Keratinocyte (primary cell): ENCODE measurements at regions not wholly inside any gene's neighbourhood (a gene's known extent, or its start where the extent isn't known, plus 50 kb on each side); places are given as distances from the start of the nearest gene placed in this dataset.

Experiments
- EZH2 ChIP-seq: IDR thresholded peaks from one replicate; pipeline ENCODE4 v1.6.1; 2012; ENCODE audit warnings: inconsistent platforms, mild to moderate bottlenecking, low read length, moderate library complexity
- TF ChIP-seq, protein P1 (sequence below), 3 experiments: IDR thresholded peaks in 1 of 3; conservative IDR thresholded peaks in 1 of 3; optimal IDR thresholded peaks in 1 of 3; 2 replicates in 2 of 3; 3 replicates in 1 of 3; pipeline versions ENCODE3 to v1.5.1; 2011; ENCODE audit warnings: low read length in 3 of 3, mild to moderate bottlenecking in 3 of 3, moderate library complexity in 2 of 3, control low read depth in 1 of 3, inconsistent platforms in 1 of 3; ENCODE audit not compliant: insufficient read depth in 2 of 3; ENCODE audit errors: extremely low read depth in 1 of 3

DNA sequence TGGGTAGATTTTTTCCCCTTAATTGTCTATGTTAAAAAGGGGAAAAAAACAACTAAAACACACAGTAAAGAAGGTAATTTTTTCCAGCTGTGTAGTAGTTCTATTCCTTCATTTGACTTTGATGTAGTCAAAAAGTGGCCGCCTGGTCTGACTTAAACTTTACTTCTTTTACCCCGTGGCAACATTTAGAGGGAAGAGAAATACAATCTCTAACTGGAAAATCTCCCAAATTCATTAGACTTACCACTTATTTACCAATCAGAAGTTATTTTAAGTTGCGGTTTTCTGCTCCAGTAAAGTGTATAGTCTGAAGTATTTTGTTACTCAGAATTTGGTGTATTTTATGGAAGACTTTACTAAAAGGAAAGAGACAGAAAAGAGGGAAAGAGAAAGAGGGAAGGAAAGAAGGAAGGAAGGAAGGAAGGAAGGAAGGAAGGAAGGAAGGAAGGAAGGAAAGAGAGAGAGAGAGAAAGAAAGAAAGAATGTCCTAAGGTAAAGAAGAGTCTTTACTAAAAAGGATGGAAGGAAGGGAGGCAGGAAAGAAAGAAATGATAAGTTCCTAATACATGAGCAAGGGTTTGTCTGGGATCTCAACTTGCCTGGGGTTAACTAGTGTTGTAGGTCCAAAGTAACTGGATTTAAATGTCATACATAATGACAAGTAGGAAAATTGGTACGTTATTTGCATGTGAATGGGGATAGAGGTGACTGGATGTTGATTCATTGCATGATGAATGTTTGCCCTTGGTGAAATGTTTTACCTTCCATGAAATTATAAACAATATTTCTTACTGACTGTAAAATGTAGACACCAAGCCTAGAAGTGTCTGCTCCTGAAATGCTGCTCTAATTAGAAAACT is 135.1 kb downstream of the SAMD5 start:
- TF ChIP-seq, protein P1, sequence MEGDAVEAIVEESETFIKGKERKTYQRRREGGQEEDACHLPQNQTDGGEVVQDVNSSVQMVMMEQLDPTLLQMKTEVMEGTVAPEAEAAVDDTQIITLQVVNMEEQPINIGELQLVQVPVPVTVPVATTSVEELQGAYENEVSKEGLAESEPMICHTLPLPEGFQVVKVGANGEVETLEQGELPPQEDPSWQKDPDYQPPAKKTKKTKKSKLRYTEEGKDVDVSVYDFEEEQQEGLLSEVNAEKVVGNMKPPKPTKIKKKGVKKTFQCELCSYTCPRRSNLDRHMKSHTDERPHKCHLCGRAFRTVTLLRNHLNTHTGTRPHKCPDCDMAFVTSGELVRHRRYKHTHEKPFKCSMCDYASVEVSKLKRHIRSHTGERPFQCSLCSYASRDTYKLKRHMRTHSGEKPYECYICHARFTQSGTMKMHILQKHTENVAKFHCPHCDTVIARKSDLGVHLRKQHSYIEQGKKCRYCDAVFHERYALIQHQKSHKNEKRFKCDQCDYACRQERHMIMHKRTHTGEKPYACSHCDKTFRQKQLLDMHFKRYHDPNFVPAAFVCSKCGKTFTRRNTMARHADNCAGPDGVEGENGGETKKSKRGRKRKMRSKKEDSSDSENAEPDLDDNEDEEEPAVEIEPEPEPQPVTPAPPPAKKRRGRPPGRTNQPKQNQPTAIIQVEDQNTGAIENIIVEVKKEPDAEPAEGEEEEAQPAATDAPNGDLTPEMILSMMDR (optimal IDR thresholded peaks at IDR 0.05 in 1 of 3, IDR thresholded peaks at IDR 0.05 in 1 of 3, conservative IDR thresholded peaks at IDR 0.05 in 1 of 3; ENCODE audit: extremely low read depth in 1 of 3, insufficient read depth in 2 of 3, low read length in 3 of 3) = no peak
- no peak for TF ChIP-seq EZH2
